HG02623 (cell line): ENCODE measurements at regions not wholly inside any gene's neighbourhood (a gene's known extent, or its start where the extent isn't known, plus 50 kb on each side); places are given as distances from the start of the nearest gene placed in this dataset.
"Not testable (repeated sequence)": the region's sequence is repeated elsewhere in the genome, so short reads cannot be mapped to it uniquely, and the experiment has no call there.

Source experiments
- ATAC-seq: cut with Tn5 transposase; IDR thresholded peaks from one replicate; pipeline ENCODE4 v1.9.1; 2021; ENCODE audit warnings: moderate library complexity; ENCODE audit not compliant: unreplicated experiment

DNA sequence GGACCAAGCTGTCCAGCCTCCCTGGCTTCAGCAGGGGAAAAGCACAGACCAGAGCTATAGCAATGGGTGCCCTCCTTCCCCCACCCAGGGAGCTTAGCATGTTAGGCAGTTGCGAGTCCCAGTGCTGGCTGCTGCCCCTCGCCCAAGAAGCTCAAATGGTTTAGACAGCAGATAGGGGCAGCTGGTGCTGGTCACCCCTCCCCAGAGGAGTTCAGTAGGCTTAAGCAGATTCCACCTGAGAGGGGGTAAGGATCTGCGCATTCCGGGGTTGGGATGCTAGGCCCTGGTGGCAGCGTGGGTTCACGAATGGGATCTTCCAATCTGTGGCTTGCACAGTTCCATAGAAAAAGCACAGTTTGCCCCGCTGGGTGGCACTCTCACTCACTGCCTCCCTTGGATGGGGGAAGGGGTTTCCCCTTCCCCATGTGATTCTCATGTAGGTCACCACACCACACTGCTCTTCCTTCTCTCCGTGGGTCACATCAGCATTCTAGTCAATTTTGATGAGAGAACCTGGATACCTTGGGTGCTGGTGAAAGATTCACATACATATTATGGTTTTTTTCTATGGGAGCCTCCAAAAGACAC, 665.6 kb downstream of the C12orf50 start:
- no peak for ATAC-seq

DNA sequence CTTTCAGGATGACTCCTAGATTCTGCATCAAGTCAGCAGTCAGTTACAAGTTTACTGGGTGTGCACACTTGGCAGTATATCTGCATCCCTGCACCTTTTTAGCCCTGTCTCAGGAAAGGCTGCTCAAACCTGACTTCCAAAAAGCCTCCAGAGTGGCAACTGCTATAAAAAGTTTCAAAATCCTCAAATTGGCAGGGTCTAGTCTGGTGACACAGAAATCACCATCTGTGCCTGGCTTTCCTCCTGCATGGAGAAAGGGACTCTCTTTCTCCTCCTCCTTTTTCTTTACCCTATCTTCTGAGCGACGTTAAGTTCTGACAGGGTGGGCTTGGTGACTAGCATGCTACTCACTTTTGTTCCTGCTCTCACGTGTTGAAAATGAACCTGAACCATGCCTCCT, 679.5 kb downstream of the C12orf50 start:
- ATAC-seq, result no peak

- ATAC-seq, result no peak
Measured at GRCh38 chr12:87348071-87348470, 681.1 kb downstream of the C12orf50 start.

- ATAC-seq, result no peak
Measured at GRCh38 chr12:87344699-87345098, 684.5 kb downstream of the C12orf50 start.

DNA sequence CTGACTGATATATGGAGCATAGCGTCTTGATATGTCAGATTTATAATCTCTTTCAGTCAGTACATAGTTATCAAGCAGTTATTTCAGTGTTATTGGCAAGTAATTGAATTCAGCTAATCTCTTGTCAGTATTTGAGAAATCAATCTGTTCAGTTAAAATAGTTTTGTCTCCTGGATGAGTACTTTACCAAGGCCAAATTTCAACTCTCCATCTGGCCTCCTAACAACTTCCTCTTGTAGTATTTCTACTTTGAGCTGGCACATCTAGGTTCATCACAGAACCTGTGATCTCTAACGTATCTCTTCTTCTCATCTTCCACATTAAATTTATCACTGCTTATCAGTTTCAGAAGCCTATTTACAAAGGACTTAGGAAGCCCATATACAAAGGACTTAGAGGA, 690.5 kb downstream of the C12orf50 start:
- no peak for ATAC-seq

DNA sequence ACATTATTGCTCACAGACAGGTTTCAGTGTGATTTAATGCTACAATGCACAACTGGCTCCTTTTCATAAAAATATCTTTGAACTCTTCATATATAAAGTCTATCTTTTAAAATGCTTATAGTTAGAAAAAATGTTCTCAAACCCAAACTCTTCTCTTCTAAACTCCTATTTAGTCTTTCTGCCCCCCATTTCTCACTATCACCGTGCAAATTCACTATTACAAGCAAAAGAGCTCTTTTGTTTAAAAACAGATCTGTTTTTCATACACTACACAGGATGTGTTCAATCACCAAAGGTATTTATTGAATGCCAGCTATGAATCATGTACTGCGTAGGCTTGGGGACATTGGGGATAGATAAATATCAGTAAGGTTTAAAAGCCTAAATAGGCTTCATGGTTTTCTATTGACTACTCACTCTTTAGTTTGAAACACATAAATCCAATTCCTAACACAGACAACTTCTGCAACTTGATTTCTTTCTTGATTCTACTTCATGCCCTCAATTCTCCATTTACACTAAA, 692.3 kb downstream of the C12orf50 start:
- ATAC-seq, result no peak

GRCh38 chr12:87332987-87333726, 696.0 kb downstream of the C12orf50 start:
- no peak for ATAC-seq

GRCh38 chr12:87330071-87330555, 699.1 kb downstream of the C12orf50 start:
- not testable (repeated sequence) for ATAC-seq

DNA sequence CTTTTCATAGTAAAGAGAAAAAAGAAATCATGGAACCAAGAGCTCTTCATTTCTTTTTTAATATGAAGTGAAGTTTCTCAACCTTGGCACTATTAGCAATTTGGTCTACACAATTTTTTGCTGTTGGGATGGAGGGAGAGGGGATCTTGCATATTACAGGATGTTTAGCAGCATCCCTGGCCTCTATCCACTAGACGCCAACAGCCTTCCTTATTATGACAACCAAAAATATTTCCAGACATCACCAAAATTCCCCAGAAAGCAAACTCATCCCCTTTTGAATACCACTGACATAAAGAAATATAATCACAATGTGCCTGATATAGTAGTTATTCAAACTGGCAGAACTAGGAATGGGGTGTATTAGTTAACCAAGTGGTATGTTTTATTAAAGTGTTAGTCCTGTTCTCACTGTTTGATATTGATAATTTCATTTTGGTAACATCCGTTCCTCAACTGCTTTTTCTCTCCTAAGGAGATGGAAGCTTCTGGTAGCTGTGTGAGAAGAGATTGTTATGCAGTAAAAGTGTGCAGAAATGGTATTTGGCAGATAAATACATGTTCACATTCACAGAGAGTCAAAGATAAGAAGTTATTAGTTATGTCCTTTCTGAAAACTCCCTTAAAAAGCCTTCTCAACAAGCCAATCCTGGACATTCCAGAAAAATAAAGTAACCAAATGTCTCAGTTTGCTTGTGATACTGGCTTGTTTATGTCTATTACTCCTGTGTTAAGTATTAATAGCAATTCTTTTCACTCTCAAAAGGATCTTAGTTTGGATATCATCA, 699.9 kb downstream of the C12orf50 start:
- ATAC-seq, result no peak

GRCh38 chr12:87323369-87323768, 705.8 kb downstream of the C12orf50 start:
- no peak for ATAC-seq

DNA sequence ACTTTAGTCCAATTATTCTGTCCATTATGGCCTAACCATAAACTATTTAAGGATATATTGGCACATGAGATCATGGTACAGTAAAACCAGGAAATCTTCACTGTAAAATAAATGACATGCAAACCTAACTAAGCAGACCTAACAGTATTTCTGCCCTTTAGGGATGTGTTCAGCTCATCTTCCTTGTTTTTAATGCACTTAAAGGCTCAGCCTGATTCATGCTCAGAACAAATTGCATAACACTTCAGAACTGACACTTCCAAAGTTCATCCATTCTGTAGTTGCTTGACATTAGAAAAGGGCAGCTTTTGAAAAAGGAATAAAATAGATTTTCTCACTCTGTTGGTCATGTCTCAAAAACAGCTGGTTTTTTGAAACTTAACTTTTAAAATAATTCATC, 708.5 kb downstream of the C12orf50 start:
- no peak for ATAC-seq

- no peak for ATAC-seq
Measured at GRCh38 chr12:87317302-87317701, 711.9 kb downstream of the C12orf50 start.

DNA sequence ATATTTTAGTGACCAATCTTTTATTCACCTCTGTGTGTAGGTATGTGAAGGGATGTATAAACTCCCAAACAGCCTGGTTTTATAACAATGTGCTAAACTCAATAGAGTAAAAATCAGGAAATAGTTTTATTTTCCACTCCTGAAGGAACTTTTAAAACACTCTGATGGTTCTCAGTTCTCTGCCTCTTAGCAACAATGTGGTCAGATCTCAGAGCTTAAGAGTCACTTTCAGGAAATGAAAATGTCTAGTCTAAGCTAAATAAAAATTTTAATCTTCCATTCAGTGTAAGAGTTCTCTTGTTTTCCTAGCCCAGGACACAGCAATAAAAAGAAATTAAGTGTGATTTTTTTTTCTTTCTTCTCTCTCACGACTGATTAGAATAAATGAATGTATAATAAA, 718.0 kb downstream of the C12orf50 start:
- no peak for ATAC-seq

DNA sequence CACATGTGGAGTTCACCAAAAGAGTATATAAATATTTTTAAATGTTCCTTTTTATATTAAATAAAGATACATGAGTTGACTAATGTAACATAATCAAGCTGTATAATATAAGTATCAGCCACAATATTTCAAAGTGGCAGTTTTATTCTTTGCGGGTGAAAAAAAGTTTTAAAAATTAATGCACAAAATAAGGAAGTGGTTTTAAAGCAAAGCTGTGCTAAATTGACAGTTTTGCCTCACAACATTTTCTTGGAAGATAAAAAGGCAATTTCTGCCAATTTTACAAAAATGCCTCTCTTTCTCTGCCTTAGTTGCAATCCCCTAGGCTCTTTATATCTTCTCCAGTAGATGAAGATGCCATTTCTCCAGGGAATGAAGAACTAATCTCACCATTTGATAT, 719.1 kb downstream of the C12orf50 start:
- no peak for ATAC-seq

GRCh38 chr12:87305481-87305880, 723.7 kb downstream of the C12orf50 start:
- peak; percentile 71 for ATAC-seq

- no peak for ATAC-seq
Measured at GRCh38 chr12:87304406-87304805, 724.8 kb downstream of the C12orf50 start.

DNA sequence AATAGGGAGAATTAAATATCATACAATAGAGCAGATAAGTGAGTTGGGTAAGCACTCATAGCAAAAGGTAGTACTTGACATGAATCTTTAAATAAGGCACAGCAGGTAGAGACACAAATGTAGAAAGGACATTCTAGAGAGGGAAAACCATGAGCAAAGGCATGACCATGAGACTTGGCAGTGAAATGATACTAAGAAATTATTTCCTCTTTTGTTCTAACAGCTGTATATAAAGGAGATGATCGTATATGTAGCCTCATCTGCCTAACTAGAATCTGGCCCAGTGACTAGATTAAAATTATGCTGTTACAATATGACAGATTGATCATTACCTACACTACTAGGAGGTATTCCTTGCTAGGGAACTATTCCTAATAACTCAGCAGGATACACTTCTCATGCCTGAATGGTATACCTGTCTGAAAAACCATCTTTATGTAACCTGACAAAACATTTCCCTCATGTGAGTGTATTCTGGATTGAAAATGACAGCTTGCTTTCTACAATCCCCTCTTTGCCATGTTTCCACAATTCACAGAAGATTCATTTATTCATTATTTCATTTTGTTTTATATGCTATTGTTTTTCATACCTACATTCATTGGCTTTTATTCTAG, 725.7 kb downstream of the C12orf50 start:
- ATAC-seq, result no peak

- no peak for ATAC-seq
Measured at GRCh38 chr12:87302126-87302745, 727.0 kb downstream of the C12orf50 start.

DNA sequence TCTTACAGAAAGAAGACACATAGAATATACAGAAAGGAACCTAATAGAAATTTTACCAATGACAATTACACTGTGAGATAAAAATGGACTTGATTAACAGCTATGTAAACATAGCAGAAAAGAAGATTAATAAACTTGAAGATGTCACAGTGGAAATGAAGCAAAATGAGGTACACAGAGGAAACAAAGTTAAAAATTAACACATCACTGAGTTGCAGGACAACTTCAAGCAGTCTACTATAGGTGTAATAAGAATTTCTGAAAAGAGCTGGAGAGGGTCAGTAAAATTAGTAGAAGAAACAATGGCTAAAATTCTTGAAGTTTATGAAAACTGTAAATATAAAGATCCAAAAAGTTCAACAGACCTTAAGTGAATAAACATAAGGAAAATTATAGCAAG, 738.7 kb downstream of the C12orf50 start:
- ATAC-seq, result no peak

DNA sequence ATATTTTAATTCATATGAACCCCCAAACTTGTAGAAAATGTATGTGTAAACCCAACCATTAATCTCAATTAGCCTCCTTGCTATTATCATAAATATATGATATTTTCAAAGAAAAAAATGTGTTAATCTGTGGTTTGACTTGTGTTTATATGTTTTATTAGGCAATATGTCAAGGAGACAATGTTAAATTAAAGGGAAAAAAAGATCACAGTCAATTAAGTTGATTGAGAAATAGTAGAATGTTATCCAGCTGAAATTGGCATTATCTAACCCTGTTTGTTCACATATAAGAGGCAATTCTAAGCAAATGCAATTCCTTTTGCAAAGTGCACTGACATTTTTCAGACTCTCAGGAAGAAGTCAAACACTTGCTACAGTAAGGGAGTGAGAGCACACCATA, 745.3 kb downstream of the C12orf50 start:
- no peak for ATAC-seq

DNA sequence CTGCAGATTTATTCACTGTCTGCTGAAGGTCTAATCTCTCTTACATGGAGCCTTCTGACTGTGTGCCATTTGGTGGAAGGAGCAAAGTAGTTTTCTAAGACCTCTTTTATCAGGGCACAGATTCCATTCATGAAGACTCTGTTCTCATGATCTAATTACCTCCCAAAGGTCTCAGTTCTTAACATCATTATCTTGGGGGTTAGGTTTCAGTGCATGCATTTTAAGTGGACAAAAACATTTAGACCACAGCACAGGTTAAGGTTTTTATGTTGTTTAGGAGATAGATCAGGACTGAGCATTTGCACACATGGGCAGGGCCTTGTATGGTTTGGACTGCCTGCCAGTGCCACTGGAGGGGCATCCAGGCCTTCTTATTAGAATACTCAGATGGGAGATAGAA, 746.1 kb downstream of the C12orf50 start:
- no peak for ATAC-seq
